ENCODE measurements at regions not wholly inside any gene's neighbourhood (a gene's known extent, or its start where the extent isn't known, plus 50 kb on each side); places are given as distances from the start of the nearest gene placed in this dataset.

DNA sequence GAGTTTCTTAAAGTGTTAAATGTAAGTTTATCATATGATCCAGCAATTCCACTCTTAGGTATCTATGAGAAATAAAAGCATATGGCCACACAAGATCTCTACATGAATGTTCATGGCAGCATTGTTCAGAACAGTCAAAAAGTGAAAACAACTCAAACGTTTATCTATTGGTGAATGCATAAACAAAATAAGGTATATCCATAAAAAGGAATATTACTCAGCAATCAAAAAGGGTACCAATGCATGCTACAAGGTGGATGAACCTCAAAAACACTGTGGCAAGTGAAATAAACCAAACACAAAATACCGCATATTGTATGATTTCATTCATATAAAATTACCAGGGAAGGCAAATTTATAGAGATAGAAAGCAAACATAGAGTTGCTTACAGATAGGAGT is 337.6 kb downstream of the PIK3C3 start:
- Histone ChIP-seq H3K36me3 (ENCODE audit: insufficient read depth, low read length) (no peaks in the 10 kb centered on the region), H3K9me3 (ENCODE audit: insufficient read depth, low read depth, low read length) (no peaks in the 10 kb centered on the region), H3K27me3 (ENCODE audit: insufficient read depth, low read length) (no peaks in the 10 kb centered on the region), H3K9ac (ENCODE audit: low read depth, low read length) (no peak overlapping the region), H3K27ac (ENCODE audit: low read depth, low read length) (no peak overlapping the region), H3K4me1 (ENCODE audit: insufficient read depth, low read length) (no peaks in the 10 kb centered on the region), H3K4me3 (ENCODE audit: low read length) (no peak overlapping the region)
- 100% methylated on average over 1 of the region's 2 CpGs for whole genome bisulfite sequencing

DNA sequence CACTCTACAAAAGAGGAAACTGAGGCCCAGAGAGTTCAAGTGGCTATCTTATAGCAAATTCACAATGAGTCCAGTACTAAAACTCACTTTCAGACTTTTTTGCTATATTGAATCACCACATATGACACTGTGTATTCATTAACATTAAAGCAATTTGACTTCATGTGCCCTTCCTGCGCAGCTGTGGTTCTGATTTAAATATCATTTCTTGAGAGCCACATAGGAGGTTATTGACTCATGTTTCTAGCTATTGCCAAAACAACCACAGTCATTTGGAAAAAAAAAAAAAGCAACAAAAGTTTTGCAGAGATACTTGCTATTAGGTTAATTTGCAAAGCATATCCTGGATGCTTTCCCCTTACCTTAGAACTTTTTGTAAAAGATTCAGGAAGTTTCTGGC is 341.2 kb downstream of the PIK3C3 start:
- 100% methylated on average over 1 of the region's 1 CpG for WGBS
- Histone ChIP-seq H3K4me3 (ENCODE audit: low read length) (no peak overlapping the region), H3K36me3 (ENCODE audit: insufficient read depth, low read length) (no peaks in the 10 kb centered on the region)

DNA sequence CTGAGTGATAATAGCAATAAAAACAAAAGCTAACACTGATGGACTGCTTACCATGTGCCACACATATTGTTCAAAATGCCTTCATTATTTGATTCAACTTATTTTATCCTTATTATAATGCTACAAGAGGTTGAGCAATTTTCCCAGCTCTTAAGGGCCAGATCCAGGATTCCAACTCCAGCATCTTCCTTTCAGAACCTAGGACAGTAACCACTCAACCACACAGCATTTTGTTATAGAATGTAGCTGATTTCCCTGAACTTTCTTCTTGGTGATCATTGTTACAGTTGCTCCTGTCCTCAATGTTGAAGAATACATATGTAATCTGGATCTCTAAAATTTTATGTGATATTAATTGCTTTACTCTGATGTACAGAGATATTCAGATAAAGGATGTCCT is 341.7 kb downstream of the PIK3C3 start:
- no peak overlapping the region for H3K4me3 ChIP-seq (ENCODE audit: low read length)
- no peaks in the 10 kb centered on the region for H3K36me3 ChIP-seq (ENCODE audit: insufficient read depth, low read length)
- 0 out of 2 replicates have a peak, but pooled peaks cover 3% of the 10 kb centered on the region for H3K4me1 ChIP-seq (ENCODE audit: insufficient read depth, low read length)
- H3K9ac ChIP-seq (ENCODE audit: low read depth, low read length) = no peak overlapping the region
- no peaks in the 10 kb centered on the region for H3K9me3 ChIP-seq (ENCODE audit: insufficient read depth, low read depth, low read length)
- no peaks in the 10 kb centered on the region for H3K27me3 ChIP-seq (ENCODE audit: insufficient read depth, low read length)
- no peak overlapping the region for H3K27ac ChIP-seq (ENCODE audit: low read depth, low read length)

More for the DNA sequence above, 341.2 kb downstream of the PIK3C3 start:
- no peak overlapping the region for H3K27ac ChIP-seq (ENCODE audit: low read depth, low read length)
- no peaks in the 10 kb centered on the region for H3K9me3 ChIP-seq (ENCODE audit: insufficient read depth, low read depth, low read length)
- no peaks in the 10 kb centered on the region for H3K27me3 ChIP-seq (ENCODE audit: insufficient read depth, low read length)
- no peak overlapping the region for H3K9ac ChIP-seq (ENCODE audit: low read depth, low read length)
- 0 out of 2 replicates have a peak, but pooled peaks cover 3% of the 10 kb centered on the region for H3K4me1 ChIP-seq (ENCODE audit: insufficient read depth, low read length)

DNA sequence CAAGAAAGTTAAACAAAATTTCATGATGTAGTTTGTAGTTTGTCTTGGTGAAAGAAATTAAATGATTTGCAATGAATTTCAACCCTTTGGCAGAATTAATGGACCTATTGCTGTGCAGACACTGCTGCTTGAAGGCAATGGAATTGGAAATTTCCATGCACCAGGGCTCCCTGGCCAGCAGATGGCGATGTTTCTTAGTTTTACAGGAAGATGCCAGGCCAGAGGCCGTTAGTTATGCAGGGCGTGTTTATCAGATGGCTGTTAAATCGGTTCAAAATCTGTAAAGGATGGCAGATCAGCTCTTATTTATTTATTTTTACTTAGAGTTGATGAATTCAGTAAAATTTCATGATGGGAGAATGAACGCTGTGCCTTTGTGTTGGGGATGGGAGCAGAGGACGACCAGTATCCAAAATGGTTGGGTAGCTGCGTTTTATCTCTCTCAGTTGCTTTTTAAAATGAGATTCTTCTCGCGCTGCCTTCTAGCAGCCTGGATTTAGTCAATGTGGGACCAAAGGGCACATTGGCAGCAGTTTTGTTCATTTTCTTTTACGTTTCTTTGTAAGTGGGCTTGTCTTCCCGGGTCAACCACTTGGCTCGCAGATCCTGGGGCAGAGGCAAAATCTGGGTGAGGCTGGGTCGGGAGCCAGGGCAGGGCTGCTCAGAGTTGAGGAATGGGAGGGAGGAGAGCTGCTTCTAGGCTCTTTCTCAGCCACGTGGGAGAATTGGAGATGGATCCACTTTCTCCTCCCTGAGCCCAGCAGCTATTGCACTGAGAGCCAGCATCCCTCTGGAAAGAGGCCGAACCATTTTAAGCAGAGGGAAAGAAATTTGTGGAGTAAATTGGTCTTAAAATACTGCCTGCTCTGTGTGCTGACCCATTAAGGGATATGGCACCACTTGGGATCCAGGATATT is 344.0 kb downstream of the PIK3C3 start:
- no peaks in the 10 kb centered on the region for H3K27me3 ChIP-seq (ENCODE audit: insufficient read depth, low read length)
- 58% methylated on average over 15 of the region's 15 CpGs for WGBS
- H3K9me3 ChIP-seq (ENCODE audit: insufficient read depth, low read depth, low read length) = no peaks in the 10 kb centered on the region
- 0 out of 2 replicates have a peak, but pooled peaks cover 3% of the 10 kb centered on the region for H3K4me1 ChIP-seq (ENCODE audit: insufficient read depth, low read length)
- H3K36me3 ChIP-seq (ENCODE audit: insufficient read depth, low read length) = no peaks in the 10 kb centered on the region
- no peak overlapping the region for H3K27ac ChIP-seq (ENCODE audit: low read depth, low read length)
- no peak overlapping the region; the same call in 1 of the 2 replicates for H3K9ac ChIP-seq (ENCODE audit: low read depth, low read length)
- no peak overlapping the region for H3K4me3 ChIP-seq (ENCODE audit: low read length)

DNA sequence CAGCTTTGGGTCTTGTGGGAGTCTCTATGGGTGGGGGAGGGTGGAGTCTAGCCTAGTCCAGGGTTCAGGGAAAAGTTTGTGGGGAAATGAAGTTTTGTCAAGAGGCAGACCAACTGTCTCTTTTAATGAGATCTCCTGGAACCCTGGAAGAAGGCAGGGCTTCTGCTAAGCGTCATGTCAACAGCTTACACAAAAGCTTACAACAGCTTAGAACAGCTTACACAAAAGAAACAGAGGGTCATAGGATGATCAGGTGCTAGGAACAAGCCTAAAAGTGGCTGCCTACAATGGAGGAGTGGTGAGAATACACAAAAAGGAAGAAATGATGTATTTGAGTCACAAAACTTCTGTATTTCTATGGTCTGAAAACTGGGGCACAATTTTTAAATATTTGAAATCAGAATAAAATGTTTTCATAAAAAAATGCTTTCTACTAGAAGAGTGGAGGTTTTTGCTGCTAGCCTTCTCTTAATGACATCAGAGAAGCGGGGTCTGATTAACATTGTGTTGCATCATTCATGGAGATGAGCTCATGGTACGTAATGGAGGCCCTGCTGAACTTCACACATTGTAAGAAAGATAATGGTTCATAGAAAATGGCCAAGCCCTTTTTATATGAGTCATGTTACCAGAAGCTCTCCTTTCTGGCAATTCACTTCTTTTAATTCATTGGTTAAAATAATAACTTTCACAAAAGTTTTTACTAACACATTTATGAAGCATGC is 351.0 kb downstream of the PIK3C3 start:
- H3K9ac ChIP-seq (ENCODE audit: low read depth, low read length) = no peak overlapping the region
- no peaks in the 10 kb centered on the region for H3K27me3 ChIP-seq (ENCODE audit: insufficient read depth, low read length)
- H3K27ac ChIP-seq (ENCODE audit: low read depth, low read length) = no peak overlapping the region
- H3K36me3 ChIP-seq (ENCODE audit: insufficient read depth, low read length) = no peaks in the 10 kb centered on the region
- WGBS = 97% methylated on average over 3 of the region's 3 CpGs
- H3K4me3 ChIP-seq (ENCODE audit: low read length) = no peak overlapping the region
- H3K4me1 ChIP-seq (ENCODE audit: insufficient read depth, low read length) = peaks cover 4% of the 10 kb centered on the region; the same call in 1 of the 2 replicates
- H3K9me3 ChIP-seq (ENCODE audit: insufficient read depth, low read depth, low read length) = peaks cover 10% of the 10 kb centered on the region; the same call in 1 of the 2 replicates

DNA sequence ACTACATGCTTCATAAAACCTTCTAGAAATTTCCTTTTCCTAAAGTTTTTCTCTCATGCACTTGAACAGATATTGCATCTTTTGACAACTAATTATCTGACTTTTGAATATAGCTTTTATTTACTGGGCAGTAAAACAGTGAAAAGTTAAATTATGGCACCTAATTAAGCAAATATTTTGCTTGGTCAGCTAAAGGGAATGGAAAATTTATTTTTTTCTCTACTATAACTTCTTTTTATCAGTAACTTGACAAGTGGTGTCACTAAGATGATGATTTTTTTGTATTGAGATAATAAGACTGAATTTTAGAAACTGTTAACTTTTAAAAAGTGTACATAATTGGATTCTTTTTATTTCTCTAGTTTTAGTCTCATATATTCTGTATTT is 351.6 kb downstream of the PIK3C3 start:
- no peaks in the 10 kb centered on the region for H3K27me3 ChIP-seq (ENCODE audit: insufficient read depth, low read length)
- H3K36me3 ChIP-seq (ENCODE audit: insufficient read depth, low read length) = no peaks in the 10 kb centered on the region
- H3K9ac ChIP-seq (ENCODE audit: low read depth, low read length) = no peak overlapping the region
- peaks cover 10% of the 10 kb centered on the region; the same call in 1 of the 2 replicates for H3K9me3 ChIP-seq (ENCODE audit: insufficient read depth, low read depth, low read length)
- no peak overlapping the region for H3K27ac ChIP-seq (ENCODE audit: low read depth, low read length)
- no peak overlapping the region for H3K4me3 ChIP-seq (ENCODE audit: low read length)
- peaks cover 9% of the 10 kb centered on the region; the same call in 1 of the 2 replicates for H3K4me1 ChIP-seq (ENCODE audit: insufficient read depth, low read length)

DNA sequence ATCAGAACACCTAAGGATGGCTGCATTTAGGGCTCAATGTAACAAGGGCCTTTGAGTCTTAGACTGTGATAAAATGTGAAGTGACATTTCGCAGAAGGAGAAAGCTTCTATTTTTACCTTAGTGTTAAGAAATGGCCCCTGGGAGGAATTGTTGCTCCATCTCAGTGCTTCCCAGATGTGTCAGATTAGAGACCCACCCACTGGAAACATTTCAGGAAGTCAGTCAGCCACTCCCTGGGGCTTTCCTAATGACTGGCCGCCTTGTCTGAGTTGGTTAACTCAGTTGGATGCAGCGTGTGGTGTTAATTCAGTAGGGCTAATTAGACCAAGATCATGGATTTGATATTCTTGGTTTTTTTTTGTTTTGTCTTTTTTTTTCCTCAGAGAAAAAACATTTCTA is 355.9 kb downstream of the PIK3C3 start:
- Histone ChIP-seq H3K9me3 (ENCODE audit: insufficient read depth, low read depth, low read length) (peaks cover 12% of the 10 kb centered on the region; the same call in 1 of the 2 replicates), H3K36me3 (ENCODE audit: insufficient read depth, low read length) (no peaks in the 10 kb centered on the region), H3K4me1 (ENCODE audit: insufficient read depth, low read length) (peaks cover 9% of the 10 kb centered on the region; the same call in 1 of the 2 replicates), H3K4me3 (ENCODE audit: low read length) (no peak overlapping the region), H3K27me3 (ENCODE audit: insufficient read depth, low read length) (no peaks in the 10 kb centered on the region), H3K9ac (ENCODE audit: low read depth, low read length) (no peak overlapping the region), H3K27ac (ENCODE audit: low read depth, low read length) (no peak overlapping the region; the same call in 1 of the 2 replicates)
- WGBS = 68% methylated on average over 3 of the region's 3 CpGs

DNA sequence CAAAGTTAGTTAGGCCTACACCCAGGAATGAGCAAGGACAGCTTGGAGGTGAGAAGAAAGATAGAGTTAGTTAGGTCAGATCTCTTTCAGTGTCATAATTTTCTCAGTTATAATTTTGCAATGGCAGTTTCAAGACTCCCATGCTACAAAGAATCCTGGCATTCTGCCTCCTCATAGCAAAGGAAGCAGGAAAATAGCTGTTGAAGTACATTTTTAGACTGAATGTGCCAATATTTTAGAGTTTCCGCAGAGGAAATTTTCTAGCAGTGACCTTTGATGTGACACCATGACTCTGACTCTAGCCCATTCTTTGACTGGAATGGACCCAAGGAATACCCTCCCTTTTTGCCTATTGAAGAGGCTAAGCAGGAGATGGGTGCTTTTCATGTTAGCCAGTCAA is 371.7 kb downstream of the PIK3C3 start:
- H3K4me3 ChIP-seq (ENCODE audit: low read length) = no peak overlapping the region
- H3K27me3 ChIP-seq (ENCODE audit: insufficient read depth, low read length) = no peaks in the 10 kb centered on the region
- no peak overlapping the region for H3K9ac ChIP-seq (ENCODE audit: low read depth, low read length)
- WGBS = 98% methylated on average over 1 of the region's 1 CpG
- no peak overlapping the region for H3K27ac ChIP-seq (ENCODE audit: low read depth, low read length)
- H3K36me3 ChIP-seq (ENCODE audit: insufficient read depth, low read length) = no peaks in the 10 kb centered on the region
- no peaks in the 10 kb centered on the region for H3K9me3 ChIP-seq (ENCODE audit: insufficient read depth, low read depth, low read length)
- no peaks in the 10 kb centered on the region for H3K4me1 ChIP-seq (ENCODE audit: insufficient read depth, low read length)

DNA sequence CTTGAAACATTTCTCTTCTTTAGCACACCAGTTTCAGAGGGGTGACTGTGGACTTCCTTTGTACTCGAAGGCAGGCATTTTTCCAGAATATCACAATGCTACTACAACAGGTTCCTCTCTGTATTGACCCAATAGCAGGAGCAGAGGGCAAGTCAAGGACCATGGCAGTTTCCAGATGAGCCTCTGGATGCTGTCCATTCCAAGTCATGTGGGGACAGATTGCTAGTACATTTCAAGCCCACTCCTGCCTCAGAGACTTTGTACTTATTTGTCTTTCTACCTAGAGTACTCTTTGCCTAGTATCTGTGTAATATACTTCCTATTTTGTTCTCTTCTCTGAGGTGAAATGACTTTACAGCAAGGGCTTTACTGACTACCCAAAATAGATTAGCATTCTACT is 373.9 kb downstream of the PIK3C3 start:
- no peaks in the 10 kb centered on the region for H3K36me3 ChIP-seq (ENCODE audit: insufficient read depth, low read length)

DNA sequence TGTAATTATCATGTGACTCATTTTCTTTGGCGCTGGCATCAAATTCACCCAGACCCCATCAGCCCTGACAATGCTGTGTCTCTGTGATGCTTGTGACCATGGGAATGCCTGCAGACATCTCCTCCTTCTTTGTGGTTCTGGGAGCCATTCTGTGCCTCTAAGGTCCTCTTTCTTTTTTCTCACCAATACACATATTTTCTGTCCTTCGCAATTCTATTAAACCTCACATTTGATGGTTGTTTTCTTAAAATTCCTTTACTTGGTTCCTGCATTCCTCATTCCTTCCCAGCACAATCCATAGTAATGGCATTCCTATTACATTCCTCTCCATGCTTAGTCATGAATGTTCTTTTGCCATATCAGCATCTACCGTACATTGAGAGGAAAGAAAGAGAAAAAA is 375.3 kb downstream of the PIK3C3 start:
- no peaks in the 10 kb centered on the region for H3K36me3 ChIP-seq (ENCODE audit: insufficient read depth, low read length)
- no peak overlapping the region for H3K9ac ChIP-seq (ENCODE audit: low read depth, low read length)
- no peak overlapping the region for H3K4me3 ChIP-seq (ENCODE audit: low read length)
- H3K27me3 ChIP-seq (ENCODE audit: insufficient read depth, low read length) = no peaks in the 10 kb centered on the region
- 96% methylated on average over 3 of the region's 3 CpGs for WGBS
- no peak overlapping the region for H3K27ac ChIP-seq (ENCODE audit: low read depth, low read length)
- H3K9me3 ChIP-seq (ENCODE audit: insufficient read depth, low read depth, low read length) = no peaks in the 10 kb centered on the region
- no peaks in the 10 kb centered on the region for H3K4me1 ChIP-seq (ENCODE audit: insufficient read depth, low read length)

More for the DNA sequence above, 373.9 kb downstream of the PIK3C3 start:
- Histone ChIP-seq H3K9me3 (ENCODE audit: insufficient read depth, low read depth, low read length) (no peaks in the 10 kb centered on the region), H3K4me3 (ENCODE audit: low read length) (no peak overlapping the region), H3K27ac (ENCODE audit: low read depth, low read length) (no peak overlapping the region), H3K27me3 (ENCODE audit: insufficient read depth, low read length) (no peaks in the 10 kb centered on the region), H3K4me1 (ENCODE audit: insufficient read depth, low read length) (no peaks in the 10 kb centered on the region), H3K9ac (ENCODE audit: low read depth, low read length) (no peak overlapping the region)
- WGBS = 90% methylated on average over 1 of the region's 1 CpG

DNA sequence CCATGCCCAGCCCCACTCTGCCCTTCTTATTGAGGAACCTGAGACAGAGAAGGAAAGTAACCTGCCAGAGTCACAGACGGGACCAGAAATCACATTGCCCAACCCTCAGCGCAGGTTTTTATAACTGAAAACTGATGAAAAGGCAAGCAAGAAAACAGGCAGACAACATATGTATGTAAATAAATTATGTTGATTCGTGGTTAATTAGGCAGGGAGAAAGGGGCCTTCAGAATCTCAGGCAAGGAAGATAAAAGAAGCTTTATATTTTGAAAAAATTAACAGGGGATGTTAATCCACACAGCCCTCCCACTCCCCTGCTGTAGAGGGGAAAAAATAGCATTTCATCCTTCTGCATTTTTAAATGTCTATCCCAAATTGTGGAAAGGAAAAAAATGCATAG is 378.5 kb downstream of the PIK3C3 start:
- no peaks in the 10 kb centered on the region for H3K36me3 ChIP-seq (ENCODE audit: insufficient read depth, low read length)
- no peak overlapping the region for H3K9ac ChIP-seq (ENCODE audit: low read depth, low read length)
- no peak overlapping the region for H3K27ac ChIP-seq (ENCODE audit: low read depth, low read length)
- no peak overlapping the region for H3K4me3 ChIP-seq (ENCODE audit: low read length)
- no peaks in the 10 kb centered on the region for H3K27me3 ChIP-seq (ENCODE audit: insufficient read depth, low read length)
- H3K4me1 ChIP-seq (ENCODE audit: insufficient read depth, low read length) = peaks cover 4% of the 10 kb centered on the region
- WGBS = 83% methylated on average over 3 of the region's 3 CpGs
- peaks cover 15% of the 10 kb centered on the region for H3K9me3 ChIP-seq (ENCODE audit: insufficient read depth, low read depth, low read length)

Measured in HUES64 (cell line).